ENCODE measurements at regions not wholly inside any gene's neighbourhood (a gene's known extent, or its start where the extent isn't known, plus 50 kb on each side); places are given as distances from the start of the nearest gene placed in this dataset.

- WGBS = 88% methylated on average over 3 of the region's 3 CpGs
- Histone ChIP-seq H3K27ac (no peak overlapping the region), H3K9me3 (no peaks in the 10 kb centered on the region), H3K36me3 (no peaks in the 10 kb centered on the region), H3K4me3 (no peak overlapping the region), H3K27me3 (replicated peaks; ENCODE audit: insufficient read depth) (no peaks in the 10 kb centered on the region), H3K4me1 (replicated peaks) (no peaks in the 10 kb centered on the region)
- TF ChIP-seq POLR2A (IDR thresholded peaks at IDR 0.05) = no peak
- no peak for DNase-seq (ENCODE audit: low spot score)
- intact Hi-C loops (cut with DNase I) = no loop called here
These were observed 987.0 kb downstream of the DIAPH3 start for GRCh38 chr13:59176775-59177174.

GRCh38 chr13:59178344-59178743, 985.4 kb downstream of the DIAPH3 start:
- Histone ChIP-seq H3K27me3 (replicated peaks; ENCODE audit: insufficient read depth) (no peaks in the 10 kb centered on the region), H3K4me1 (replicated peaks) (no peaks in the 10 kb centered on the region), H3K36me3 (no peaks in the 10 kb centered on the region), H3K4me3 (no peak overlapping the region), H3K9me3 (no peaks in the 10 kb centered on the region), H3K27ac (no peak overlapping the region)
- intact Hi-C loops (cut with DNase I) = no loop called here
- TF ChIP-seq POLR2AphosphoS5 (IDR thresholded peaks at IDR 0.05) (no peak), POLR2A (IDR thresholded peaks at IDR 0.05) (no peak)
- TF ChIP-seq, protein P1, sequence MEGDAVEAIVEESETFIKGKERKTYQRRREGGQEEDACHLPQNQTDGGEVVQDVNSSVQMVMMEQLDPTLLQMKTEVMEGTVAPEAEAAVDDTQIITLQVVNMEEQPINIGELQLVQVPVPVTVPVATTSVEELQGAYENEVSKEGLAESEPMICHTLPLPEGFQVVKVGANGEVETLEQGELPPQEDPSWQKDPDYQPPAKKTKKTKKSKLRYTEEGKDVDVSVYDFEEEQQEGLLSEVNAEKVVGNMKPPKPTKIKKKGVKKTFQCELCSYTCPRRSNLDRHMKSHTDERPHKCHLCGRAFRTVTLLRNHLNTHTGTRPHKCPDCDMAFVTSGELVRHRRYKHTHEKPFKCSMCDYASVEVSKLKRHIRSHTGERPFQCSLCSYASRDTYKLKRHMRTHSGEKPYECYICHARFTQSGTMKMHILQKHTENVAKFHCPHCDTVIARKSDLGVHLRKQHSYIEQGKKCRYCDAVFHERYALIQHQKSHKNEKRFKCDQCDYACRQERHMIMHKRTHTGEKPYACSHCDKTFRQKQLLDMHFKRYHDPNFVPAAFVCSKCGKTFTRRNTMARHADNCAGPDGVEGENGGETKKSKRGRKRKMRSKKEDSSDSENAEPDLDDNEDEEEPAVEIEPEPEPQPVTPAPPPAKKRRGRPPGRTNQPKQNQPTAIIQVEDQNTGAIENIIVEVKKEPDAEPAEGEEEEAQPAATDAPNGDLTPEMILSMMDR (IDR thresholded peaks at IDR 0.05) = no peak
- no peak for DNase-seq (ENCODE audit: low spot score)
- 88% methylated on average over 2 of the region's 2 CpGs for WGBS

DNA sequence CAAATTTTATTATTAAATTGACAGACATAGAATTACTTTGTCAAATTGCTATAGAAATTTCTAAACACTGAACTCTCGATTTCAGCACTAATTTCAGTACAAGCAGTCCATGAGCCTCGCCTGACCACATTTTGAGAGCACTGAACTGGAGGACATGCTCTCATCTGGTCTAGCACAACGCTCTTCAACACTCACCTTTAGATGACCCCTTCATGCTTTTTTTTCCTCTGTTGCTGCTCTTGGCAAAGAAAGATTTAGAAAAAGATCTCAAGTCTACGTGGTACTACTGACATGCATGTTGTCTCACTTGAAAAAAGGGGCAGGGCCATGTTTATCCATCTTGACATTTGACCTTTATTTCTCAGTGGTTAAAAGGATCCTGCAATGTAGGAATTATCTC, 981.5 kb downstream of the DIAPH3 start:
- Histone ChIP-seq H3K4me3 (no peak overlapping the region), H3K27ac (no peak overlapping the region), H3K4me1 (replicated peaks) (no peaks in the 10 kb centered on the region), H3K27me3 (replicated peaks; ENCODE audit: insufficient read depth) (no peaks in the 10 kb centered on the region), H3K9me3 (no peaks in the 10 kb centered on the region), H3K36me3 (no peaks in the 10 kb centered on the region)
- TF ChIP-seq, protein P1 (IDR thresholded peaks at IDR 0.05) = no peak
- intact Hi-C loops (cut with DNase I) = no loop called here
- no peak for DNase-seq (ENCODE audit: low spot score)
- 42% methylated on average over 4 of the region's 4 CpGs for WGBS

DNA sequence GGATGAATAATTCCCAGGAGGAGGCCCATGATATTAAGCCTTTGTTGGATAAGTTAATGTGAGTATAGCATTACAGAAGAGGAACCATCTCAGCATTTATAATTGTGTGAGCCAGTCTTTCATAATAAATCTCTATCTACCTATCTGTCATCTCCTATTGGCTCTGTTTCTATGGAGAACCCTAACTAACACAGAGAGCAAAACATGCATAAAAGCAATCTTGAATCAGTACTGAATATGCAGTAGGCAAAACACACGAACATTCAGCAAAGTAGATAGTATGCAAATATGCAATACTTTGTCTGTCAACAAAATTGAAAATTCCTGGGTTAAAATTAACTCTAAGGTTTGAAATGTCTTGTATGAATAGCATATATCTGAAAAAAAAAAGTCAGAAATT, 966.3 kb downstream of the DIAPH3 start:
- Histone ChIP-seq H3K36me3 (no peaks in the 10 kb centered on the region), H3K27me3 (replicated peaks; ENCODE audit: insufficient read depth) (no peaks in the 10 kb centered on the region), H3K4me1 (replicated peaks) (no peaks in the 10 kb centered on the region), H3K27ac (no peak overlapping the region), H3K9me3 (no peaks in the 10 kb centered on the region), H3K4me3 (no peak overlapping the region)
- intact Hi-C loops (cut with DNase I) = no loop called here
- no peak for TF ChIP-seq POLR2A (IDR thresholded peaks at IDR 0.05)
- TF ChIP-seq POLR2AphosphoS5 (IDR thresholded peaks at IDR 0.05) = no peak
- TF ChIP-seq, protein P1 (IDR thresholded peaks at IDR 0.05) = no peak
- no peak for DNase-seq (ENCODE audit: low spot score)
- 72% methylated on average over 1 of the region's 1 CpG for WGBS

DNA sequence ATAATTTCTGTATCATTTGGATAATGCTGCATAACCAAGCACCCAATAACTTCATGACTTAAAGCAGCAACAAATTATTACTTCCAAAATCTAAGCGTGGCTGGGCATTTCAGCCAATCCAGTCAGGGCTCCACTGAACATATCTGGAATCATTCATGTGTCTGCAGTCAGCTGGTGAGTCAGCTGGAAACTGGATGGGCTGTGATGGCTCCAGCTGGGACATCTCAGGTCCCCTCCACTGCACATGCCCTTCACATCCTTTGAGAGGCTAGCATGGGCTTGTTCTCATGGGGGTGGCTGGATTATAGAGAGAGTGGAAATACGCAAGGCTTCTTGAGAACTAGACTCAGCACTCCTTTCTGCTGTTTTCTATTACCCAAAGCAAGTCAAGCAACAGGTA, 961.9 kb downstream of the DIAPH3 start:
- Histone ChIP-seq H3K4me1 (replicated peaks) (no peaks in the 10 kb centered on the region), H3K27ac (no peak overlapping the region), H3K9me3 (no peaks in the 10 kb centered on the region), H3K4me3 (no peak overlapping the region), H3K36me3 (no peaks in the 10 kb centered on the region), H3K27me3 (replicated peaks; ENCODE audit: insufficient read depth) (no peaks in the 10 kb centered on the region)
- intact Hi-C loops (cut with DNase I) = no loop called here
- TF ChIP-seq POLR2AphosphoS5 (IDR thresholded peaks at IDR 0.05) (no peak), POLR2A (IDR thresholded peaks at IDR 0.05) (no peak)
- DNase-seq (ENCODE audit: low spot score) = no peak
- WGBS = 63% methylated on average over 2 of the region's 2 CpGs

DNA sequence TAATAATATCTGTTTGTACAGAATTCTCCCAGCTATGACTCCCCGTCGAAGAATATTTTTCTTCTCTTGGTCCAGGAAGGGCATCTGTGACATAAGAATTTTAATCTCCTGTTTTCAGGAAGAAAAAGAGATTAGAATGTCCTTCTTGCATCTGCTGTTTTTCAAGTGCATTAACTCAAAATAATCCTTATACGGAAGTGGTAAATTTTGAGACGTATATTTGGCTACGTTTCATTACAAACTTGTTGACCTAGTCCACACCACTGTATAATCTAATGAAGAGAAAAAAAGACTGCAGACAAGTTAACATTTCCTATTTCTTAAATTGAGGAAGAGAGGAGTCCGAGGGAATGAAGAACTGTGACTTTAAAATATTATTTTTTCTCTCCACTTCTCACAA, 959.9 kb downstream of the DIAPH3 start:
- 72% methylated on average over 6 of the region's 6 CpGs for WGBS
- H3K4me1 ChIP-seq (replicated peaks) = no peaks in the 10 kb centered on the region
- intact Hi-C loops (cut with DNase I) = no loop called here
- H3K4me3 ChIP-seq = no peak overlapping the region
- H3K27me3 ChIP-seq (replicated peaks; ENCODE audit: insufficient read depth) = no peaks in the 10 kb centered on the region
- no peak overlapping the region for H3K27ac ChIP-seq
- no peak for TF ChIP-seq POLR2AphosphoS5 (IDR thresholded peaks at IDR 0.05)
- TF ChIP-seq POLR2A (IDR thresholded peaks at IDR 0.05) = no peak
- H3K36me3 ChIP-seq = no peaks in the 10 kb centered on the region
- H3K9me3 ChIP-seq = no peaks in the 10 kb centered on the region
- DNase-seq (ENCODE audit: low spot score) = no peak

Measured in prostate gland (tissue), 2 donors.